Neural cell (in vitro differentiated cells): ENCODE measurements at regions not wholly inside any gene's neighbourhood (a gene's known extent, or its start where the extent isn't known, plus 50 kb on each side); places are given as distances from the start of the nearest gene placed in this dataset.

ENCODE experiments used
- H2AFZ ChIP-seq: fragments of 200-600, 300-800 bp; sonication (generic), shearing (Covaris generic); 2 replicates; pipeline ENCODE4 v1.6.0; 2014; ENCODE audit warnings: low read depth, mild to moderate bottlenecking, antibody characterized with exemption, low read length, moderate library complexity
- H3F3A ChIP-seq: fragments of 200-600 bp; shearing (Covaris generic); 2 replicates; pipeline ENCODE4 v1.6.1; 2016; ENCODE audit warnings: mild to moderate bottlenecking, moderate library complexity, mixed read lengths, antibody characterized with exemption, low read length; ENCODE audit not compliant: insufficient read depth, poor library complexity, severe bottlenecking
- H3K27ac ChIP-seq: fragments of 200-600, 300-800 bp; sonication (generic), shearing (Covaris generic); 2 replicates; pipeline ENCODE4 v1.5.1; 2014; ENCODE audit warnings: mild to moderate bottlenecking, low read length, moderate library complexity
- H3K27me3 ChIP-seq: fragments of 300-800, 200-600 bp; sonication (generic), shearing (Covaris generic); 2 replicates; pipeline ENCODE4 v1.6.0; 2014; ENCODE audit warnings: mild to moderate bottlenecking, low read depth, low read length, moderate library complexity; ENCODE audit not compliant: insufficient read depth
- H3K36me3 ChIP-seq: fragments of 300-800, 200-600 bp; sonication (generic), shearing (Covaris generic); 2 replicates; pipeline ENCODE4 v1.5.1; 2014; ENCODE audit warnings: mild to moderate bottlenecking, antibody characterized with exemption, low read length, moderate library complexity; ENCODE audit not compliant: insufficient read depth
- H3K4me2 ChIP-seq: fragments of 300-800, 200-600 bp; sonication (generic), shearing (Covaris generic); 2 replicates; pipeline ENCODE4 v1.6.0; 2014; ENCODE audit warnings: mild to moderate bottlenecking, low read length
- H3K4me3 ChIP-seq: fragments of 300-800, 200-600 bp; sonication (generic), shearing (Covaris generic); 2 replicates; pipeline ENCODE4 v1.5.1; 2014; ENCODE audit warnings: mild to moderate bottlenecking, low read length, moderate library complexity
- H3K79me2 ChIP-seq: fragments of 200-600 bp; shearing (Covaris generic); replicated peaks from 2 replicates; pipeline ENCODE4 v1.6.0; 2014; ENCODE audit warnings: mild to moderate bottlenecking, low read length, moderate library complexity; ENCODE audit not compliant: insufficient read depth
- H3K9ac ChIP-seq: fragments of 300-800, 200-600 bp; sonication (generic), shearing (Covaris generic); 2 replicates; pipeline ENCODE4 v1.6.1; 2016; ENCODE audit warnings: mild to moderate bottlenecking, low read length, mixed read lengths
- H3K9me2 ChIP-seq: fragments of 200-600 bp; shearing (Covaris generic); 2 replicates; pipeline ENCODE4 v1.6.1; 2016; ENCODE audit warnings: mild to moderate bottlenecking, low read length, mixed read lengths; ENCODE audit not compliant: insufficient read depth
- H3K9me3 ChIP-seq: fragments of 200-600, 300-800 bp; sonication (generic), shearing (Covaris generic); 2 replicates; pipeline ENCODE4 v1.6.1; 2016; ENCODE audit warnings: mild to moderate bottlenecking, mixed run types, low read length, moderate library complexity, mixed read lengths
- H4K20me1 ChIP-seq: fragments of 200-600 bp; shearing (Covaris generic); 2 replicates; pipeline ENCODE4 v1.6.1; 2016; ENCODE audit warnings: mild to moderate bottlenecking, mixed run types; ENCODE audit not compliant: insufficient read depth
- CTCF ChIP-seq: fragments of 450-650 bp; IDR thresholded peaks from 2 replicates; pipeline ENCODE4 v1.5.1; 2014; ENCODE audit warnings: antibody characterized with exemption, mild to moderate bottlenecking, moderate library complexity; ENCODE audit not compliant: poor library complexity, severe bottlenecking
- EP300 ChIP-seq: fragments of 450-650 bp; conservative IDR thresholded peaks from 2 replicates; pipeline ENCODE4 v1.6.1; 2014; ENCODE audit warnings: antibody characterized with exemption, mild to moderate bottlenecking, moderate library complexity; ENCODE audit not compliant: poor library complexity, severe bottlenecking
- EZH2 ChIP-seq: fragments of 200-600, 300-800 bp; shearing (Covaris generic), sonication (generic); IDR thresholded peaks from 2 replicates; pipeline ENCODE4 v1.6.1; 2014; ENCODE audit warnings: antibody characterized with exemption, low read length, borderline replicate concordance, mild to moderate bottlenecking; ENCODE audit not compliant: insufficient read depth, poor library complexity, severe bottlenecking
- MXI1 ChIP-seq: fragments of 450-650 bp; conservative IDR thresholded peaks from 2 replicates; pipeline ENCODE4 v1.6.1; 2014; ENCODE audit warnings: antibody characterized with exemption, mild to moderate bottlenecking; ENCODE audit not compliant: poor library complexity, severe bottlenecking
- POLR2AphosphoS5 ChIP-seq: IDR thresholded peaks from 2 replicates; pipeline ENCODE4 v1.6.1; 2012
- RAD21 ChIP-seq: fragments of 450-650 bp; conservative IDR thresholded peaks from 2 replicates; pipeline ENCODE4 v1.6.1; 2014; ENCODE audit warnings: antibody characterized with exemption, mild to moderate bottlenecking, moderate library complexity
- SMC3 ChIP-seq: fragments of 450-650 bp; conservative IDR thresholded peaks from 2 replicates; pipeline ENCODE4 v1.6.1; 2014; ENCODE audit warnings: antibody characterized with exemption, mild to moderate bottlenecking, moderate library complexity; ENCODE audit not compliant: poor library complexity
- TAF1 ChIP-seq: IDR thresholded peaks from 2 replicates; pipeline ENCODE4 v1.6.1; 2012; ENCODE audit warnings: low read depth
- TF ChIP-seq, protein P1 (sequence below): IDR thresholded peaks from 2 replicates; pipeline ENCODE4 v1.6.1; 2012; ENCODE audit warnings: borderline replicate concordance

- Histone ChIP-seq H3K27me3 (no peaks in the 10 kb centered on the region), H3K9me3 (no peaks in the 10 kb centered on the region), H3K36me3 (no peaks in the 10 kb centered on the region), H3K4me3 (no peak overlapping the region), H3K9ac (no peak overlapping the region), H3F3A (no peaks in the 10 kb centered on the region), H3K79me2 (no peaks in the 10 kb centered on the region), H2AFZ (no peak overlapping the region), H3K9me2 (no peaks in the 10 kb centered on the region), H3K27ac (no peak overlapping the region), H4K20me1 (no peaks in the 10 kb centered on the region), H3K4me2 (no peak overlapping the region)
- TF ChIP-seq CTCF (no peak), MXI1 (no peak), POLR2AphosphoS5 (no peak), EZH2 (no peak), SMC3 (no peak), EP300 (no peak), RAD21 (no peak), TAF1 (no peak)
- TF ChIP-seq, protein P1, sequence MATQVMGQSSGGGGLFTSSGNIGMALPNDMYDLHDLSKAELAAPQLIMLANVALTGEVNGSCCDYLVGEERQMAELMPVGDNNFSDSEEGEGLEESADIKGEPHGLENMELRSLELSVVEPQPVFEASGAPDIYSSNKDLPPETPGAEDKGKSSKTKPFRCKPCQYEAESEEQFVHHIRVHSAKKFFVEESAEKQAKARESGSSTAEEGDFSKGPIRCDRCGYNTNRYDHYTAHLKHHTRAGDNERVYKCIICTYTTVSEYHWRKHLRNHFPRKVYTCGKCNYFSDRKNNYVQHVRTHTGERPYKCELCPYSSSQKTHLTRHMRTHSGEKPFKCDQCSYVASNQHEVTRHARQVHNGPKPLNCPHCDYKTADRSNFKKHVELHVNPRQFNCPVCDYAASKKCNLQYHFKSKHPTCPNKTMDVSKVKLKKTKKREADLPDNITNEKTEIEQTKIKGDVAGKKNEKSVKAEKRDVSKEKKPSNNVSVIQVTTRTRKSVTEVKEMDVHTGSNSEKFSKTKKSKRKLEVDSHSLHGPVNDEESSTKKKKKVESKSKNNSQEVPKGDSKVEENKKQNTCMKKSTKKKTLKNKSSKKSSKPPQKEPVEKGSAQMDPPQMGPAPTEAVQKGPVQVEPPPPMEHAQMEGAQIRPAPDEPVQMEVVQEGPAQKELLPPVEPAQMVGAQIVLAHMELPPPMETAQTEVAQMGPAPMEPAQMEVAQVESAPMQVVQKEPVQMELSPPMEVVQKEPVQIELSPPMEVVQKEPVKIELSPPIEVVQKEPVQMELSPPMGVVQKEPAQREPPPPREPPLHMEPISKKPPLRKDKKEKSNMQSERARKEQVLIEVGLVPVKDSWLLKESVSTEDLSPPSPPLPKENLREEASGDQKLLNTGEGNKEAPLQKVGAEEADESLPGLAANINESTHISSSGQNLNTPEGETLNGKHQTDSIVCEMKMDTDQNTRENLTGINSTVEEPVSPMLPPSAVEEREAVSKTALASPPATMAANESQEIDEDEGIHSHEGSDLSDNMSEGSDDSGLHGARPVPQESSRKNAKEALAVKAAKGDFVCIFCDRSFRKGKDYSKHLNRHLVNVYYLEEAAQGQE: no peak
Measured at GRCh38 chr18:5728531-5728930, 166.8 kb downstream of the TMEM200C start.

- H3K27me3 ChIP-seq: no peaks in the 10 kb centered on the region
- no peaks in the 10 kb centered on the region for H3K36me3 ChIP-seq
- H3K79me2 ChIP-seq: no peaks in the 10 kb centered on the region
- TF ChIP-seq POLR2AphosphoS5 (no peak), RAD21 (no peak), EP300 (no peak), MXI1 (no peak), EZH2 (no peak), CTCF (no peak), SMC3 (no peak), TAF1 (no peak)
- TF ChIP-seq, protein P1: no peak
- no peaks in the 10 kb centered on the region for H3K9me2 ChIP-seq
- no peak overlapping the region for H2AFZ ChIP-seq
- no peaks in the 10 kb centered on the region for H3F3A ChIP-seq
- no peaks in the 10 kb centered on the region for H4K20me1 ChIP-seq
- H3K4me3 ChIP-seq: no peak overlapping the region
- H3K9me3 ChIP-seq: no peaks in the 10 kb centered on the region
- H3K27ac ChIP-seq: no peak overlapping the region
- H3K9ac ChIP-seq: no peak overlapping the region
- no peak overlapping the region for H3K4me2 ChIP-seq
Measured at GRCh38 chr18:5726011-5726410, 169.3 kb downstream of the TMEM200C start.
